ENCODE measurements at regions not wholly inside any gene's neighbourhood (a gene's known extent, or its start where the extent isn't known, plus 50 kb on each side); places are given as distances from the start of the nearest gene placed in this dataset.

DNA sequence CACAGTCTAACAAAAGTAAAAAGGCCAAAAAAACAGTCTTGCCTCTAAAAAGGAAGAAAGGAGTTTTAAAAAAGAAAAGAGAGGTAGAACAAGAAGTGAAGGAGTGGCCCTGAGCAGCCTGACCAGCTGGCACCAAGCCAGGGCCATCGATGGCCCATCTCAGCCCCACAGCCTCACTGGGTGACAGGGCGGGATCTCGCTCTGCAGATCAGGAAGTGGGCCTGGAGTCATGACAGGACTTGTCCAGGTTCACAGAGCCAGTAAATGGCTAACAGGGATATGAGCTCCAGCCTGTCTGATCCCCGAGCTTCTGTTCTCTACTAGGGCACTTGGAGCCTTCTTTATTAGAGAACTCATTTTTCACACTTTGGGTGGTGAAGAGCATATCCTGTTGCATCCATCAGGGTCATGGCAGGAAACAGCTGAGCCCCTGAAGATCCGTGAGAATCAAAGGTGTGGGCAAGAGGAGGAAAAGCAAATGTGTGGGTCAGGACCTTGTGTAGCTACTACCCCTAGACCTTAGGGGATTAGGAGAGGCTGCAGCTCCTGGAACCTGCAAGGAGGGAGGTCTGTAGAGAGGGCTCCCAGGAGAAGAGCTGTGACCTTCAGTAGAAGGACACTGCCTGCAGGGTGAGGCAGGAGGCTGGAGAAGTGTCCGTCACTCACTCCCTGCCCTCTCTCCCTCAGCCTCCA is 299.0 kb upstream of the MSX2 start:
- no peak overlapping the region for H3K4me3 Mint-ChIP-seq
- no peaks in the 10 kb centered on the region for H3K27me3 Mint-ChIP-seq
- H3K4me1 Mint-ChIP-seq (ENCODE audit: low read depth) = peaks cover 2% of the 10 kb centered on the region
- H3K9me3 Mint-ChIP-seq (ENCODE audit: low read depth) = no peaks in the 10 kb centered on the region
- H3K27ac Mint-ChIP-seq = no peak overlapping the region
- no peaks in the 10 kb centered on the region for H3K36me3 Mint-ChIP-seq

DNA sequence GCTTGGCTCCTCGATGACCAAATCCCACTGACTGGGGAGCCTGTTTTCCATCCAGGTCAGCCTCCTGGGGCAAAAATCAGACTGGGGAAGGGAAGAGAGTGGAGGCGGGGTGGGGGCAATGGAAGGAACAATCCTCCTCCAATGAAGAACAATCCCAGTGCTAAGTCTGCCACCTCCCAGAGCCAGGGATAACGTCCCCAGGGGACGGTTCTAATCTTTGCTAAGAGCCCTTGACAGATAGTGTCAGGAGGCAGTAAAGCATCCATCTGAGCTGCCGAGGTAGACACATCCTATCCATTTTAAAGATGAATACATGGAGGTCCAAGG is 298.5 kb upstream of the MSX2 start:
- no peaks in the 10 kb centered on the region for H3K27me3 Mint-ChIP-seq
- no peaks in the 10 kb centered on the region for H3K36me3 Mint-ChIP-seq
- no peak overlapping the region for H3K4me3 Mint-ChIP-seq
- H3K27ac Mint-ChIP-seq = no peak overlapping the region
- H3K9me3 Mint-ChIP-seq (ENCODE audit: low read depth) = no peaks in the 10 kb centered on the region
- peaks cover 2% of the 10 kb centered on the region for H3K4me1 Mint-ChIP-seq (ENCODE audit: low read depth)

DNA sequence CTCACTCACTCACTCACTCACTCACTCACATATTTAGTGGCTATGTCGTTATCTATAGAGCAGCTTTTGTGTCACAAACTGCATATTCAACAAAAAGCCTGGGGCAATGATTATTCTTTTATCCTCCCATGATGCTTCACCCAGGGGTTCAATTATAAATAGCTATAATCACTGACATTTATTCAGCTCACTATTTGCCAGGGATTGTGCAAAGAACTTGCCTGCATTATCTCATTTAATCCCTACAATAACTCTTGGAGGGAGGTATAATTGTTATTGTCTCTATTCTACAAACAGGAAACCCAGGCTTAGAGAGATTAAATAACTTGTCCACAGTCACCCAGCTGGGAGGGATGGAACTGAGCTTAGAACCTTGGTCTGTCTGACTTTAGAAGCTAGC is 298.0 kb upstream of the MSX2 start:
- Mint-ChIP-seq H3K27ac (no peak overlapping the region), H3K4me1 (ENCODE audit: low read depth) (peaks cover 2% of the 10 kb centered on the region), H3K36me3 (no peaks in the 10 kb centered on the region), H3K27me3 (no peaks in the 10 kb centered on the region), H3K4me3 (no peak overlapping the region), H3K9me3 (ENCODE audit: low read depth) (no peaks in the 10 kb centered on the region)

DNA sequence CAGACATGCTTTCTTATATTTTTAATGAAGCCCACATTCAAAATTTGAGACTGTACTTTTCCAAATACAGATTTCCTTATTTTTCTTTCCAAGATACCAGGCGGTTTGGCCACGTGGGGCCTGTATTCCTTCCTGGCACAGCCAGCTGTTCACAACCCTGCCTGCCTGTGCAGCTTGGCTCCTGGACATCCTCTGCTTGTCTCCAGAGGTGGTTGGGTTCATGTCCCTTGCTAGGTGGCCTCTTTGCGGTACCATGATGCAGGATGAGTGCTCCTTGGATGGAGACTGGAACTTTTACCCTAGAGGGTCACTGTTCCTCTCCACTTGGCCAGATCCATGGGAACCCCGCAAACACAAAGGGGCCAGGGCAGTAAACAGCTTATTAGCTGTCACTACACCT is 297.5 kb upstream of the MSX2 start:
- Mint-ChIP-seq H3K4me1 (ENCODE audit: low read depth) (peaks cover 2% of the 10 kb centered on the region), H3K4me3 (no peak overlapping the region), H3K9me3 (ENCODE audit: low read depth) (no peaks in the 10 kb centered on the region), H3K27me3 (no peaks in the 10 kb centered on the region), H3K27ac (no peak overlapping the region), H3K36me3 (no peaks in the 10 kb centered on the region)

DNA sequence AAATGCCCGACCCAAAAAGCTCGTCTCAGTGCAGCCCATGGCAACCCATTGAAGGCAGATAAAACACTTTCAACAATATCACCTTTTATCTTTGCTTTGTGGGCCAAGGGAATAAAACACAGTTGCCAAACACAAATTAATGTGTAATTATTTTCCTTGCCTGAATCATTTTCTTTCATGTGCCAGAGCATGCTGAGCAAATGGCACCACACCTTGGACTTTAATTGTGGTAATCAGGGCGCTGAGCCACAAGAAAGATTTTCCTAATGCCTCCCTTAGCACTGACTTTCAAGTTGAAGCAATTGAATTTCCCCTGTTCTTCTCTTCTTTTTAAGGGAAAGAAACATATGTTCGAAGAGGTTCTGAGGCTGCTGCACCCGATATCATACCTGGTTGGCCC is 297.1 kb upstream of the MSX2 start:
- H3K36me3 Mint-ChIP-seq = no peaks in the 10 kb centered on the region
- no peak overlapping the region for H3K27ac Mint-ChIP-seq
- H3K27me3 Mint-ChIP-seq = no peaks in the 10 kb centered on the region
- no peak overlapping the region for H3K4me3 Mint-ChIP-seq
- H3K9me3 Mint-ChIP-seq (ENCODE audit: low read depth) = no peaks in the 10 kb centered on the region
- H3K4me1 Mint-ChIP-seq (ENCODE audit: low read depth) = peaks cover 2% of the 10 kb centered on the region

DNA sequence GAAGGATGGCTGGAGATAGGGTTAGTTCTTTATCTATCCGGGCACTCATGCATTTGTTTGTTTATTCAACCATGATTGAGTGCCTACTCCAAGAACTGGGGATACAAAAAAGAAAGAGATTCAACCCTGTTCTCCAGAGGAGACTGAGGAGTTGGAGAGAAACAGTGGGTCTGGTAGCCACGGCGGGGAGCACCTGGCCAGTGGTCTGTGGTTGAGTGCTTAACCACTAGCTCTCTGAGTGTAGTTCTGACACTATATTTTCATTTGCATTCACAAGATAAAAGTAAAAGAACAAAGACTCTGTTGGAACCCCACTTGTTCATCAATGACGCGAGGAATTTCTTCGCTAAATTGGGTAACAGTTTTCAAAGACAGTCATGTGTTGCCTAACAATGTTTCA is 295.5 kb upstream of the MSX2 start:
- peaks cover 2% of the 10 kb centered on the region for H3K4me1 Mint-ChIP-seq (ENCODE audit: low read depth)
- no peaks in the 10 kb centered on the region for H3K9me3 Mint-ChIP-seq (ENCODE audit: low read depth)
- H3K36me3 Mint-ChIP-seq = no peaks in the 10 kb centered on the region
- no peaks in the 10 kb centered on the region for H3K27me3 Mint-ChIP-seq
- H3K27ac Mint-ChIP-seq = no peak overlapping the region
- H3K4me3 Mint-ChIP-seq = no peak overlapping the region

DNA sequence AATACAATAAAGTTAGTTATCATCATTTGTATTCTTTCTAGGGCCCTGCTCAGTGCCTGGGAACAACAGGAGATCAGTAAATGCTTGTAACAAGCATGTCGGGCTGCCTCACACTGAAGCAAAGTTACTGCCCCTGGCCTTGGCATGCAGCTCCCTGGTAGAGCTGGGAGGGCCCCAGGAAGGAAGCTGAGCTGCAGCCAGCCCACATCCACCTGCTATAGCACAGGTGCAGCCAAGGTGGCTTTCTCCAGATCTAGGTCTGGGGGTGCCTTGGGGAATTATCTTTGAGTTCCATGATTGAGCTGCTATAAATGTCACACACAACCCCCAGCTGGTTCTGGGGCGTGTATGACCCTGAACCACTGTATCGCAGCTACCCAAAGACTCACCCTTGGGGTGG is 293.4 kb upstream of the MSX2 start:
- H3K4me1 Mint-ChIP-seq (ENCODE audit: low read depth) = peaks cover 2% of the 10 kb centered on the region
- no peak overlapping the region for H3K4me3 Mint-ChIP-seq

DNA sequence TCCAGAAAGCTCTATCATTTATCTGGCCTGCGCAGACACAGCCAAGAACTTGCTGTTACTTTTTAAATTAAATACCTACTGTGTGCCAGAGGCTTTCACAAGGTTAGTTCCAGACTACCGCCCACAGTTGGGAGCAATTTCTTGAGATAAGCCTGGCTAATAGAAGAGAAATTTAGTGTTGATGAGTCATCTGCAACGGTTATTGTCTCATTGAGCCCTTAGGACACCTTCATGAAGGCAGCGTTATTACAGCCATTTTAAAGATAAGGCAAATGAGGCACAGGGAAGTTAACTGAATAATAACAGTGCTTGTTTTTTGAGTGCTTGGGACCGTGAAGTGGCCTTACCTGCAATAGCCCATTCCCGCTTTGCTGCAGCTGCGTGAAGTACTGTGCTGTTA is 292.9 kb upstream of the MSX2 start:
- H3K36me3 Mint-ChIP-seq = no peaks in the 10 kb centered on the region
- H3K4me3 Mint-ChIP-seq = no peak overlapping the region
- peaks cover 7% of the 10 kb centered on the region for H3K27me3 Mint-ChIP-seq
- H3K9me3 Mint-ChIP-seq (ENCODE audit: low read depth) = no peaks in the 10 kb centered on the region
- H3K4me1 Mint-ChIP-seq (ENCODE audit: low read depth) = peaks cover 2% of the 10 kb centered on the region
- H3K27ac Mint-ChIP-seq = no peak overlapping the region

More for the DNA sequence above, 293.4 kb upstream of the MSX2 start:
- peaks cover 7% of the 10 kb centered on the region for H3K27me3 Mint-ChIP-seq
- H3K36me3 Mint-ChIP-seq = no peaks in the 10 kb centered on the region
- no peak overlapping the region for H3K27ac Mint-ChIP-seq
- H3K9me3 Mint-ChIP-seq (ENCODE audit: low read depth) = no peaks in the 10 kb centered on the region

DNA sequence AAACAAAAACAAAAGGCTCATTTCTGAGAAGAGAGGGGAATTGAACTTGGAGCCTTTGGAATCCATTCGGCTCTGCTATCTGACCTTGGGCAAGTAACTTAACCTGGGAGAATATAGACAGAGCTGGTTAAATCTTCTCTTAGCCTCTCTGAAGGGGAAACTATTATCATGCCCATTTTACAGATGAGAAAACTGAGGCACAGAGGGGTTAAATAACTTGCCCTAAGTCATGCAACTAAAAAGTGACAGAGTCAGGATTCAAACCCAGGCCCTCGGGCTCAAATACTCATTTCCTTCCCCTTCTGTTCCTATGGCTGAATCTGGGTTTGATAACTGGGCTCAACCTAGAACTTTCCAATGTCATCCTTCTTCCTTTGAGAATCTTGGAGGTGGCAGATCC is 291.3 kb upstream of the MSX2 start:
- Mint-ChIP-seq H3K27me3 (peaks cover 11% of the 10 kb centered on the region), H3K4me3 (no peak overlapping the region), H3K36me3 (no peaks in the 10 kb centered on the region), H3K27ac (no peak overlapping the region), H3K4me1 (ENCODE audit: low read depth) (peaks cover 2% of the 10 kb centered on the region), H3K9me3 (ENCODE audit: low read depth) (no peaks in the 10 kb centered on the region)

DNA sequence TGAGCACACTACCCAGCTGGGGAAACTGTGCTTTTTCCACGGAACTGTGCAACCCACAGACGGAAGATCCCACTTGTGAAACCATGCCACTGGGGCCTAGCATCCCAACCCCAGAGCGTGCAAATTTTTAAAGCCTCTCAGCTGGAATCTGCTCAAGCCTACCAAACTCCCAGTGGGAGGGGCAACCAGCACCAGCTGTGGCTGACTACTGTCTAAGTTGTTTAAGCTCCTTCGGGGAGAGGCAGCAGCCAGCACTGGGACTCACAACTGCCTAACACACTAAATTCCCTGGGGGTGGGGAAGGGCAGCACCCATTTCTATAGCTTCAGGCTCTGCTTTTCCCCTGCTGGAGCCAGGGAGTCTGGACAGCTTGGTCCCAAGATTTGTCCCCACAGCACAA is 287.6 kb upstream of the MSX2 start:
- Mint-ChIP-seq H3K27me3 (peaks cover 11% of the 10 kb centered on the region), H3K36me3 (no peaks in the 10 kb centered on the region), H3K27ac (no peak overlapping the region), H3K4me1 (ENCODE audit: low read depth) (no peaks in the 10 kb centered on the region), H3K4me3 (no peak overlapping the region), H3K9me3 (ENCODE audit: low read depth) (no peaks in the 10 kb centered on the region)

DNA sequence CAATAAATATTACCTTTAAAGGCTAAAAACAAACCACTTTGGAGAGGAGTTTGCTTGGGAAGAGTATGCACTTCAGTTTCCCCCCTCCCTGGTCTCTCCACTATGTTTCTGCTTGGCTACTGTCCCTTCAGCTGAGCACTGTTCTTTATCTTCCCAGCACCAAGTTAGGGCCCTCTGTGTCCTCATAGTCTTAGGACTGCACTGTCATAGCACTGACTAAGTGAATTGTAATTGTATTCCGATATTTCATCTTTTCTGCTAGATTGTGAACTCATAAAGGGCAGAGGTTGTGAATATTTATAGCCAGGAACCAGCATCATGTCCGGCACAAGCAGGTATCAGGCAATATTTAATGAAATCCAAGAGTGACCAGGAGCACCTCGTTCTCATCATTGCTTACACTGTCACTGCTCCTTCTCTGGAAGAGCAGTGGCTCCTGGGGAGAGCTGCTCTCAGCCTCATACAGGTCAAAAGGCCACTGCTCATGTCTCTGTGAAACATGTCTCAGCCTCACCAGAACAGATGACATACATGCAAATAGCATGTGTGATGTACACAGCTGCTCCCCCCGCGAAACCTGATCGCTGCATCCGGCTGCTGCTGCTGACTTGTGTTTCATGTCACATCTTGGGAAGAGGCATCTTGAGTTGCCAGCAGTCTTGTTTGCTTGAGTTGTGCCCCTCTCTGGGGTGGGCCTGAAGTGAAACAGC is 279.7 kb upstream of the MSX2 start:
- H3K4me1 Mint-ChIP-seq (ENCODE audit: low read depth) = no peaks in the 10 kb centered on the region
- peaks cover 3% of the 10 kb centered on the region for H3K9me3 Mint-ChIP-seq (ENCODE audit: low read depth)
- H3K27me3 Mint-ChIP-seq = peaks cover 10% of the 10 kb centered on the region
- no peak overlapping the region for H3K27ac Mint-ChIP-seq
- H3K36me3 Mint-ChIP-seq = no peaks in the 10 kb centered on the region
- no peak overlapping the region for H3K4me3 Mint-ChIP-seq

DNA sequence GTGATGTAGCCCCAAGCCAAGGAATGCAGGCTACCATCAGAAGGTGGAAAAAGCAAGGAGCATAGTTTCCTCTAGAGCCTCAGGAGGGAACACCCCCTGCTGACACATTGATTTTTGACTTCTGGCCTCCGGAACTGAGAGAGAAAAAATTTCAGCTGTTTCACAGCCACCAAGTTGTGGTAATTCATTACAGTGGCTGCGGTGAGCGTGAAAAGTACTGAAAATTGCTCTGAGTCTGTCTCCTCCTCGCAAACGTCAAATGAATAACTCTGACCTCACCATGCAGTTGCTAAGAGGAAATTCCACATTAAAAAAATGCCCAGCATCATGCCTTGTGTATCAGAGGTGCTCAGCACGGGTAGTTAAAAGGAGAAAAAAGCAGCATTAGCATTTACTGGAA is 277.9 kb upstream of the MSX2 start:
- Mint-ChIP-seq H3K36me3 (no peaks in the 10 kb centered on the region), H3K27me3 (peaks cover 10% of the 10 kb centered on the region), H3K4me3 (no peak overlapping the region), H3K4me1 (ENCODE audit: low read depth) (no peaks in the 10 kb centered on the region), H3K9me3 (ENCODE audit: low read depth) (peaks cover 3% of the 10 kb centered on the region), H3K27ac (no peak overlapping the region)

DNA sequence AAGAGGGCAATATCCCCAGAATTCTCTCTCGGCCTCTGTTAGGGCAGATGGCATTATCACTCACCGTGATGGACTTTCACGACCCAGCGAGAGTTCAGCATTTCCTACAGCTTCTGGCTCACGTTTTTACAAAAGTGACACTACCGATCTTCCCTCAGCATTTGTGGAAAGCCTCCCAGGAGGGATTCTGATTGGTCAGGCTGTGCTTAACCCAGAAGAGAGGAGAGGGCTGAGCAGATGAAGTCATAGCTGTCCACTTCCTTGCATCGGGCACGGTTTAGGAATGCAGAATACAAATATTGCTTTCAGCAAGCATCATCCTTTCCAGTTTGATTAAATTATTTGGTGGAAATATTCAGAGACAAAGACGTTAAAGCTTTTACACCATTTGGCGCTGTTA is 277.4 kb upstream of the MSX2 start:
- Mint-ChIP-seq H3K4me3 (no peak overlapping the region), H3K36me3 (no peaks in the 10 kb centered on the region), H3K9me3 (ENCODE audit: low read depth) (peaks cover 3% of the 10 kb centered on the region), H3K27ac (no peak overlapping the region), H3K4me1 (ENCODE audit: low read depth) (no peaks in the 10 kb centered on the region), H3K27me3 (peaks cover 10% of the 10 kb centered on the region)

DNA sequence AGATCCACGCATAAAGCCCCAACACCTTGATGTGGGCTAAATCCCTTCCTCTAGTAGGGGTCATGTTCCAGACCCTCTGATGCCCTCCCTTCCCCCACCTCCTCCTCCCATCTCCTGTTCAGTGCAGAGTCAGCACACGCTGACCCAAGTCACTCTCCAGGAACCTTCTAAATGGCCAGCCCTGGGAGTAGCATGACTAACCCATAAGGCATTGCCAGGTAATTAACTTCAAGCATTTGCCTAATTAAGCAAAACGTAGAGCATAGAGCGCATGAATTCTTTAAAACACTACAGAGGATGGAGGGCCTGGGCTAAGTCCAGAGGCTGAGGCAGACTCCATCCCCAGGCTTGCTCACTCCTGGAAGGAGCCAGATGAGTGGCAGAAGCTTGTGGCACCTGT is 276.3 kb upstream of the MSX2 start:
- peaks cover 10% of the 10 kb centered on the region for H3K27me3 Mint-ChIP-seq
- no peak overlapping the region for H3K27ac Mint-ChIP-seq
- peaks cover 3% of the 10 kb centered on the region for H3K9me3 Mint-ChIP-seq (ENCODE audit: low read depth)
- H3K36me3 Mint-ChIP-seq = no peaks in the 10 kb centered on the region
- no peak overlapping the region for H3K4me3 Mint-ChIP-seq
- H3K4me1 Mint-ChIP-seq (ENCODE audit: low read depth) = no peaks in the 10 kb centered on the region

DNA sequence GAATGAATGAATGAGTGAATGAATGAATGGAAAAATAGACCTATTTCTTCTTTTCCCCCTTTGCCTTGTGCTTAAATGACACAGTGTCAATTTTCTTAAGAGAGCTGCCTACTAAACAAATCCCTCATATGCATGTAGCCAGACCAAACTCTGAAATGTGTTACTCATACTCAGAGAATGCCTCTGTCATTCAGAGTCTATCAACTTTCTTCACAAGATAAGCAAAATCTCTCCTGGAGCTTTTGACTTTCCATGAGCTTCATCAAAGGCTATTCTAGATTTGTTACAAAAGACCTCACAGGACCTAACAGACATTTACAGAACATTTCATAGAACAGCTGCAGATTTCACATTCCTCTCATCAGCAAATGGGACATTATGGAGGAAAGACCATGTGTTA is 275.7 kb upstream of the MSX2 start:
- H3K27ac Mint-ChIP-seq = no peak overlapping the region
- H3K4me1 Mint-ChIP-seq (ENCODE audit: low read depth) = peaks cover 6% of the 10 kb centered on the region
- H3K27me3 Mint-ChIP-seq = peaks cover 10% of the 10 kb centered on the region
- no peak overlapping the region for H3K4me3 Mint-ChIP-seq
- peaks cover 3% of the 10 kb centered on the region for H3K9me3 Mint-ChIP-seq (ENCODE audit: low read depth)
- H3K36me3 Mint-ChIP-seq = no peaks in the 10 kb centered on the region

DNA sequence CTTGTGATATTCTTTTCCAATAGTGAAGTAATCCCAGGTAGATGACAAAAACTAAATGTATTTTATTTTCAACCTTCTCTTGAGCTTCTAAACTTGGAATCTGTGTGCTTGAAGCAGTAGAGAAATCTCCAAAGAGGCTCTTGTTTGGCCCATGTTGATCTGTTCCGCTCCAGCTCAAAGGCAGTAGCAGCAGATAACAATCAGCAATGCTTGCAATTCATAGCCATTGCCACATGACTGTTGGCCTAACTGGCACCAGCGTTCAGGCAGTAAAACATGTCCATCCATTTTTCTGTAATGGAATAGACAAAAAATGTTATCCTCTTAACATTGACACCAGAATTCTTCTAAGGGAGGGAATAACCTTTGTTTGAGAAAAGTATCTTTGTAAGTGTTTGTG is 270.7 kb upstream of the MSX2 start:
- Mint-ChIP-seq H3K27ac (no peak overlapping the region), H3K9me3 (ENCODE audit: low read depth) (peaks cover 1% of the 10 kb centered on the region), H3K36me3 (no peaks in the 10 kb centered on the region), H3K4me3 (peak overlapping the region; percentile 32), H3K4me1 (ENCODE audit: low read depth) (peaks cover 20% of the 10 kb centered on the region), H3K27me3 (peaks cover 1% of the 10 kb centered on the region)

All from activated naive CD8-positive, alpha-beta T cell (primary cell).